ENCODE measurements at regions not wholly inside any gene's neighbourhood (a gene's known extent, or its start where the extent isn't known, plus 50 kb on each side); places are given as distances from the start of the nearest gene placed in this dataset.

GRCh38 chr21:22351076-22351475 is 1352.9 kb downstream of the NCAM2 start (continued):
- TF ChIP-seq CHD7 (IDR thresholded peaks at IDR 0.05; ENCODE audit: insufficient replicate concordance, low read length), result no peak
- TF ChIP-seq KDM4A (IDR thresholded peaks at IDR 0.05; ENCODE audit: low read depth, low read length, severe bottlenecking), result no peak
- TF ChIP-seq SAP30 (IDR thresholded peaks at IDR 0.05; ENCODE audit: insufficient read depth, insufficient replicate concordance, low read length), result no peak
- TF ChIP-seq E2F6 (IDR thresholded peaks at IDR 0.05), result no peak
- TF ChIP-seq POLR2A (IDR thresholded peaks at IDR 0.05; ENCODE audit: control extremely low read depth in 1 of 2, low read depth in 2 of 2, low read length in 2 of 2), result no peak
- TF ChIP-seq TAF1 (IDR thresholded peaks at IDR 0.05; ENCODE audit: low read depth, low read length), result no peak
- TF ChIP-seq BRCA1 (IDR thresholded peaks at IDR 0.05; ENCODE audit: low read depth, low read length), result no peak
- TF ChIP-seq TEAD4 (IDR thresholded peaks at IDR 0.05; ENCODE audit: low read depth, low read length), result no peak

Measured in H1 (cell line).